Mesenchymal stem cell (in vitro differentiated cells and primary cell): ENCODE measurements at regions not wholly inside any gene's neighbourhood (a gene's known extent, or its start where the extent isn't known, plus 50 kb on each side); places are given as distances from the start of the nearest gene placed in this dataset.

Experiments used
- DNase-seq: peaks from one replicate; pipeline ENCODE4 v3.0.0-alpha.2; 2013
- H2AFZ ChIP-seq: one replicate; pipeline ENCODE4 v1.6.1; 2013; ENCODE audit warnings: low read depth, mild to moderate bottlenecking, control low read depth, inconsistent platforms, low read length, moderate library complexity
- H2AK5ac ChIP-seq: 2 replicates; pipeline ENCODE4 v1.6.1; 2013; ENCODE audit warnings: low read length, moderate library complexity, mild to moderate bottlenecking, inconsistent platforms; ENCODE audit not compliant: severe bottlenecking
- H2BK120ac ChIP-seq: one replicate; pipeline ENCODE4 v1.6.1; 2013; ENCODE audit warnings: low read depth, mild to moderate bottlenecking, inconsistent platforms, low read length, moderate library complexity
- H2BK12ac ChIP-seq, 2 experiments: one replicate each; pipeline ENCODE4 v1.6.1; 2013; ENCODE audit warnings: inconsistent platforms in 2 of 2, low read length in 2 of 2, mild to moderate bottlenecking in 2 of 2, moderate library complexity in 2 of 2, control low read depth in 1 of 2
- H2BK15ac ChIP-seq: one replicate; pipeline ENCODE4 v1.6.1; 2013; ENCODE audit warnings: mild to moderate bottlenecking, low read depth, inconsistent platforms; ENCODE audit not compliant: poor library complexity, severe bottlenecking
- H2BK5ac ChIP-seq: 2 replicates; pipeline ENCODE4 v1.6.1; 2013; ENCODE audit warnings: low read depth, mild to moderate bottlenecking, low read length, control low read depth, inconsistent platforms; ENCODE audit not compliant: poor library complexity, severe bottlenecking
- H3K14ac ChIP-seq, 2 experiments: one replicate each; pipeline ENCODE4 v1.6.1; 2013; ENCODE audit warnings: inconsistent platforms in 2 of 2, low read length in 2 of 2, control low read depth in 1 of 2, mild to moderate bottlenecking in 1 of 2, moderate library complexity in 1 of 2
- H3K18ac ChIP-seq, 2 experiments: one replicate each; pipeline ENCODE4 v1.6.1; 2013; ENCODE audit warnings: inconsistent platforms in 2 of 2, low read length in 2 of 2, control low read depth in 1 of 2, low read depth in 1 of 2, mild to moderate bottlenecking in 1 of 2
- H3K23ac ChIP-seq, 2 experiments: one replicate each; pipeline ENCODE4 v1.6.1; 2013; ENCODE audit warnings: inconsistent platforms in 2 of 2, low read length in 2 of 2, mild to moderate bottlenecking in 2 of 2, moderate library complexity in 2 of 2, control low read depth in 1 of 2
- H3K27ac ChIP-seq: 2 replicates; pipeline ENCODE4 v1.5.1; 2013; ENCODE audit warnings: mild to moderate bottlenecking, moderate library complexity, low read length, control low read depth, inconsistent platforms; ENCODE audit not compliant: poor library complexity, severe bottlenecking
- H3K27me3 ChIP-seq, 2 experiments: 2 replicates each; pipeline versions ENCODE4 v1.6.1 to v1.7.0; 2013; ENCODE audit warnings: low read length in 2 of 2, mild to moderate bottlenecking in 2 of 2, moderate library complexity in 2 of 2, control low read depth in 1 of 2, inconsistent platforms in 1 of 2; ENCODE audit not compliant: control insufficient read depth in 1 of 2, insufficient read depth in 1 of 2
- H3K36me3 ChIP-seq, 2 experiments: 2 replicates each; pipeline versions ENCODE4 v1.6.1 to v1.7.0; 2013; ENCODE audit warnings: low read length in 2 of 2, control low read depth in 1 of 2, inconsistent platforms in 1 of 2, low read depth in 1 of 2, mild to moderate bottlenecking in 1 of 2; ENCODE audit not compliant: insufficient read depth in 2 of 2, control insufficient read depth in 1 of 2
- H3K4ac ChIP-seq, 2 experiments: one replicate each; pipeline ENCODE4 v1.6.1; 2013; ENCODE audit warnings: inconsistent platforms in 2 of 2, low read length in 2 of 2, mild to moderate bottlenecking in 2 of 2, moderate library complexity in 2 of 2, control low read depth in 1 of 2, low read depth in 1 of 2
- H3K4me1 ChIP-seq: 2 replicates; pipeline ENCODE4 v1.6.1; 2013; ENCODE audit warnings: low read depth, low read length, control low read depth; ENCODE audit not compliant: control insufficient read depth, insufficient read depth
- H3K4me2 ChIP-seq: 2 replicates; pipeline ENCODE4 v1.6.1; 2013; ENCODE audit warnings: low read length, mild to moderate bottlenecking, inconsistent platforms; ENCODE audit not compliant: poor library complexity, severe bottlenecking
- H3K4me3 ChIP-seq, 2 experiments: 2 replicates each; pipeline versions ENCODE4 v1.5.1 to v1.7.0; 2013; ENCODE audit warnings: low read length in 2 of 2, mild to moderate bottlenecking in 2 of 2, control low read depth in 1 of 2, low read depth in 1 of 2; ENCODE audit not compliant: insufficient read depth in 1 of 2
- H3K79me1 ChIP-seq: replicated peaks from 2 replicates; pipeline ENCODE4 v1.6.1; 2013; ENCODE audit warnings: mild to moderate bottlenecking, control low read depth, low read length, inconsistent platforms; ENCODE audit not compliant: poor library complexity, severe bottlenecking
- H3K9ac ChIP-seq: 2 replicates; pipeline ENCODE4 v1.7.0; 2013; ENCODE audit warnings: mild to moderate bottlenecking, low read length, moderate library complexity
- H3K9me3 ChIP-seq: 2 replicates; pipeline ENCODE4 v1.7.0; 2013; ENCODE audit warnings: mild to moderate bottlenecking, low read length; ENCODE audit not compliant: control insufficient read depth
- H4K8ac ChIP-seq: one replicate; pipeline ENCODE4 v1.6.1; 2013; ENCODE audit warnings: inconsistent platforms, mild to moderate bottlenecking, low read length, moderate library complexity
- H4K91ac ChIP-seq: one replicate; pipeline ENCODE4 v1.6.1; 2013; ENCODE audit warnings: mild to moderate bottlenecking, low read length, inconsistent platforms
- WGBS: methylation state at CpG from one replicate; pipeline ENCODE4 v1.1.7; 2013; ENCODE audit warnings: mixed read lengths; 5-methylcytosine and 5-hydroxymethylcytosine counted together

- no peak for DNase-seq
- no peak overlapping the region for H2BK120ac ChIP-seq
- no peak overlapping the region for H3K23ac ChIP-seq
- no peak overlapping the region for H3K14ac ChIP-seq
- no peak overlapping the region for H3K9ac ChIP-seq
- H3K18ac ChIP-seq: no peak overlapping the region
- no peak overlapping the region for H4K8ac ChIP-seq
- H3K4me2 ChIP-seq: no peak overlapping the region
- no peak overlapping the region for H2BK15ac ChIP-seq
- no peak overlapping the region for H3K4me3 ChIP-seq
- H3K27ac ChIP-seq: no peak overlapping the region
- no peak overlapping the region for H2BK5ac ChIP-seq
- H2AK5ac ChIP-seq: no peak overlapping the region
- no peak overlapping the region for H2AFZ ChIP-seq
- no peaks in the 10 kb centered on the region for H3K36me3 ChIP-seq
- H3K4me1 ChIP-seq: no peaks in the 10 kb centered on the region
- no peak overlapping the region for H4K91ac ChIP-seq
- no peaks in the 10 kb centered on the region for H3K27me3 ChIP-seq
- no peaks in the 10 kb centered on the region for H3K9me3 ChIP-seq
- no peak overlapping the region for H3K4ac ChIP-seq
- WGBS: 50% methylated on average over 2 of the region's 3 CpGs
- no peak overlapping the region for H2BK12ac ChIP-seq
- no peaks in the 10 kb centered on the region for H3K79me1 ChIP-seq
These were observed 464.1 kb downstream of the DMRT2 start for GRCh38 chr9:1514250-1514649.

DNA sequence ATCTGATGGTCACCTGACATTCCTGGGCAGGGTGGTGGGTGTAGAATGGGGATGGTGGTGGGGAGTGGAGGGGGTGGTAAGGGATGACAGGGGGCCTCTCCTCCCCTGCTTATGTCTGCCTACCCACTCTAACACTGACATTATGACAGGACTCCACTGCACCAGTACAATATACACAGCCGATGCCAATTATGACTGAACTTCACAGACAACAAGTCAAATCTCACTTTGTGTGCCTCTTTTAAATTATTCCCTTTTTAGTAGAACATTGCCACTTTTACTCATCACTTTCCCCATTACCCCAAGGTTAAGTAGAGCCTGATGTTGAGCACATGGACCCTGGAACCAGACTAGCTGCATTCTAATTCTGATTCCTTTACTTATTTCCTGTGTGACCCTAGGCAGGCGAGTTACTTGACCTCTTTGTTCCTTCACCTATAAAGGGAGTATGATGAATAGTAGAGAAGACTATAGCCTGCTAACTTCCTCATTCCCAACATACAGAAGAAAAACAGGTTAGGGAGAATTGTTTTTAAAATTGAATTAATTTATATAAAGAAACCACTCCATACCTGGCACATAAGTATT lies 464.7 kb downstream of the DMRT2 start:
- H2AK5ac ChIP-seq: no peak overlapping the region
- H3K4me3 ChIP-seq: no peak overlapping the region
- no peak overlapping the region for H2BK12ac ChIP-seq
- H3K18ac ChIP-seq: no peak overlapping the region
- H2BK15ac ChIP-seq: no peak overlapping the region
- no peak overlapping the region for H2AFZ ChIP-seq
- no peak overlapping the region for H3K4ac ChIP-seq
- WGBS: 81% methylated on average over 1 of the region's 2 CpGs
- H3K79me1 ChIP-seq: no peaks in the 10 kb centered on the region
- no peak overlapping the region for H3K23ac ChIP-seq
- no peak overlapping the region for H4K8ac ChIP-seq
- H3K27me3 ChIP-seq: no peaks in the 10 kb centered on the region
- no peak overlapping the region for H3K27ac ChIP-seq
- no peaks in the 10 kb centered on the region for H3K36me3 ChIP-seq
- H3K9me3 ChIP-seq: no peaks in the 10 kb centered on the region
- no peak overlapping the region for H3K9ac ChIP-seq
- H3K4me2 ChIP-seq: no peak overlapping the region
- H3K14ac ChIP-seq: no peak overlapping the region
- H4K91ac ChIP-seq: no peak overlapping the region
- no peak overlapping the region for H2BK5ac ChIP-seq
- H3K4me1 ChIP-seq: no peaks in the 10 kb centered on the region
- DNase-seq: no peak
- no peak overlapping the region for H2BK120ac ChIP-seq

DNA sequence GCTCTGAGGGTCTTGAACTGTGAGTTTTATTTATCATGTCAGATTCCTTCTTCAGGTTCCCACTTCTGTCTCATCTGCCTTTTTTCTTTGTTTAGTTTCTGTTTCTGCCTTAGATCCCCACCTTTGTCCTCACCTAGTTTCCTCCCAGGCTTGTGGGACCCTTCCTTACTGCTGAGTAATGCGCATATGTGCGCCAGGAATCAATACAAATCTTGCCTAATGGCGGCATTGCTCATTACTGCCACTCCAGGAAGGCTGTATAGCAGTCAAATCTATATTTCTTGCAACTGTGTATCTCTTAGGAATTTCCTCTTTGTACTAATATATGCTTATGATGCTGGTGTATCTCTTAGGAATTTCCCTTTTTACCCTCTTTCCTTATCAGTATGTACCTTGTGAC lies 465.4 kb downstream of the DMRT2 start:
- Histone ChIP-seq H3K4me2 (no peak overlapping the region), H3K4ac (no peak overlapping the region), H3K27ac (no peak overlapping the region), H3K4me3 (no peak overlapping the region), H3K23ac (no peak overlapping the region), H3K14ac (no peak overlapping the region), H3K9me3 (no peaks in the 10 kb centered on the region), H3K79me1 (no peaks in the 10 kb centered on the region), H3K18ac (no peak overlapping the region), H3K4me1 (no peaks in the 10 kb centered on the region), H2BK5ac (no peak overlapping the region), H2AFZ (no peak overlapping the region), H2BK12ac (no peak overlapping the region), H4K91ac (no peak overlapping the region), H2BK120ac (no peak overlapping the region), H3K36me3 (no peaks in the 10 kb centered on the region), H3K27me3 (no peaks in the 10 kb centered on the region), H2AK5ac (no peak overlapping the region), H3K9ac (no peak overlapping the region), H2BK15ac (no peak overlapping the region), H4K8ac (no peak overlapping the region)
- no peak for DNase-seq
- WGBS: 78% methylated on average over 3 of the region's 3 CpGs

DNA sequence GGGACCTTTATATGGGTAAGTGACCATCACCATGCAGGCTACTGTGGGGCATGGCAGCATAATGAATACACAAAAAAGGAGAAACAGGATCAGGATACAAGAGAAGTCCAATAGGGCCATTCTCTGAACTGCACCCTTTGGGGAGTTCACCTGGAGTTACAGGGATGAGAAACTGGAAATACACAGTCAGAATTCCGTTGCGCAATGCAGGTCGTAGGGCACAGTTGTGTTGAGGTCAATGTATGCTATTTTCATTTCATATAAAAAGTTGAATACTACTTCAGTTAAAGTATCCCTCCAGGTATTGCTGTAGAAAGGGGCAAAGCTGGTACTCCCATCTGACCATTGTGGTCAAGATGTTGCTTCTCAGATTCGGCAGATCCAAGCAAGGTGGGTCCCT lies 471.4 kb downstream of the DMRT2 start:
- Histone ChIP-seq H3K36me3 (no peaks in the 10 kb centered on the region), H3K4ac (no peak overlapping the region), H3K27ac (no peak overlapping the region), H3K79me1 (no peaks in the 10 kb centered on the region), H3K9ac (no peak overlapping the region), H3K23ac (no peak overlapping the region), H2AK5ac (no peak overlapping the region), H4K91ac (no peak overlapping the region), H2BK120ac (no peak overlapping the region), H3K27me3 (no peaks in the 10 kb centered on the region), H4K8ac (no peak overlapping the region), H2AFZ (no peak overlapping the region), H3K4me2 (no peak overlapping the region), H3K18ac (no peak overlapping the region), H3K4me3 (no peak overlapping the region), H2BK5ac (no peak overlapping the region), H2BK15ac (no peak overlapping the region), H3K4me1 (no peaks in the 10 kb centered on the region), H3K14ac (no peak overlapping the region), H2BK12ac (no peak overlapping the region), H3K9me3 (no peaks in the 10 kb centered on the region)
- 75% methylated on average over 2 of the region's 4 CpGs for WGBS
- DNase-seq: no peak
